HAP-1 (cell line): ENCODE measurements at regions not wholly inside any gene's neighbourhood (a gene's known extent, or its start where the extent isn't known, plus 50 kb on each side); places are given as distances from the start of the nearest gene placed in this dataset.

Experiments
- DNase-seq, 2 experiments: peaks; one replicate each; pipeline ENCODE4 v3.0.0-alpha.2; 2016 to 2020; ENCODE audit warnings: low spot score in 2 of 2
- H3K27me3 ChIP-seq: fragments of 250-450 bp; sonication (Bioruptor Pico); 2 replicates; pipeline ENCODE4 v1.5.1; 2020; ENCODE audit warnings: low read depth, mild to moderate bottlenecking, moderate library complexity
- H3K36me3 ChIP-seq: fragments of 250-450 bp; sonication (Bioruptor Pico); replicated peaks from 2 replicates; pipeline ENCODE4 v1.5.1; 2020; ENCODE audit warnings: mild to moderate bottlenecking
- H3K4me1 ChIP-seq: fragments of 250-450 bp; sonication (Bioruptor Pico); 2 replicates; pipeline ENCODE4 v1.5.1; 2020; ENCODE audit warnings: mild to moderate bottlenecking
- H3K4me3 ChIP-seq: fragments of 250-450 bp; sonication (Bioruptor Pico); 2 replicates; pipeline ENCODE4 v1.5.1; 2020; ENCODE audit warnings: mild to moderate bottlenecking, moderate library complexity
- H3K9me3 ChIP-seq: fragments of 250-450 bp; sonication (Bioruptor Pico); 2 replicates; pipeline ENCODE4 v1.5.1; 2020; ENCODE audit warnings: mild to moderate bottlenecking, moderate library complexity
- in situ Hi-C: fragments of 300-500 bp; cut with MboI; formaldehyde crosslinking; loops from 3 replicates; pipeline ENCODE4 v1.14.3; 2020; ENCODE audit warnings: low sequenced_read_pairs, inconsistent platforms, mixed read lengths

DNA sequence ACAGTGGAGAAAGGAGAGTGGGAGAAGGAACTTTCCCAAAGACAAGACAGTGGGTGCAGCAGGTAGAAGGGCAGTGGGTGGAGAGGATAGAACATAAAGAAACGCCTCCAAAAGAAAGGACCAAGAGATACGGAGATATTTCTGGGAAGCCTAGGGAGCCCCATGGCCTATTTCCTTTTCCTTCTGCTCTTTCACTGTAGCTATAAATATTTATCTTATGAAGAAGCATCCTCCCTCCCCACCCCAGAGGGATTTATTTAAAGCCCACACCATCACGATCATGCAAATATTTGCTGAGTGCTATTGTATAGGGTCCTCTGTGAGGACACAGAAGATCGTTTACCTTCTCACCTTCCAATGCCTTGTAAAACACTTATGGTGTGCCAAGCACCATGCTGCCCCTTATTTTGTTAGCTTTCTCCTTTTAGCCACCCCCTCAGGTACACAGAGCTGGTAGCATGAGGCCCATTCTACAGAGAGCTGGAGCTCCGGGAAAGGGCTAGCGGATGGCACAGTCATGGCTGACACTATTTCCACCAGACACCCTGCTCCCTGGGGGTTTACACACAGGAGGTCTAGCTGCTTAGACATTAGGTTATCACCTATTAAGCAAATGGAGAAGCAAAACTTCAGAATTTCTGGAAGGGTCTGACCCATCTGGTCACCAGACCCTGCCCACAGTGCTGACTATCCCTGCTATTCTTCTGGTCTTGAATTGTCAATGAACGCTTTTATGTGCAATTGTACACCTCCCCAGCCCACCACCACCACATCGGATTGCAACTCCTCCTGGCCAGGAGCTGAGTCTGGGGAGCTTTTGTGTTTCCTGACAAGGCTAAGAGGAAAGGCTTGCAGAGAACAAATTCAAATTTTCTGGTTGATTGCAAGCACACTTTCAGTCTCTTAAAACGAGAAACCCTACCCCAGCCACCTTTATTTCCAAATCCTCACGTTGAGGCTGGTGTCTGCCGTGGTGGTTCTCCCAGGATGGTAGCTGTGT is 91.8 kb upstream of the KLF7 start:
- in situ Hi-C loops: no loop called here
- peaks cover 12% of the 10 kb centered on the region for H3K4me1 ChIP-seq
- H3K36me3 ChIP-seq: no peaks in the 10 kb centered on the region
- H3K9me3 ChIP-seq: no peaks in the 10 kb centered on the region
- DNase-seq: no peak
- H3K27me3 ChIP-seq: no peaks in the 10 kb centered on the region
- no peak overlapping the region for H3K4me3 ChIP-seq

DNA sequence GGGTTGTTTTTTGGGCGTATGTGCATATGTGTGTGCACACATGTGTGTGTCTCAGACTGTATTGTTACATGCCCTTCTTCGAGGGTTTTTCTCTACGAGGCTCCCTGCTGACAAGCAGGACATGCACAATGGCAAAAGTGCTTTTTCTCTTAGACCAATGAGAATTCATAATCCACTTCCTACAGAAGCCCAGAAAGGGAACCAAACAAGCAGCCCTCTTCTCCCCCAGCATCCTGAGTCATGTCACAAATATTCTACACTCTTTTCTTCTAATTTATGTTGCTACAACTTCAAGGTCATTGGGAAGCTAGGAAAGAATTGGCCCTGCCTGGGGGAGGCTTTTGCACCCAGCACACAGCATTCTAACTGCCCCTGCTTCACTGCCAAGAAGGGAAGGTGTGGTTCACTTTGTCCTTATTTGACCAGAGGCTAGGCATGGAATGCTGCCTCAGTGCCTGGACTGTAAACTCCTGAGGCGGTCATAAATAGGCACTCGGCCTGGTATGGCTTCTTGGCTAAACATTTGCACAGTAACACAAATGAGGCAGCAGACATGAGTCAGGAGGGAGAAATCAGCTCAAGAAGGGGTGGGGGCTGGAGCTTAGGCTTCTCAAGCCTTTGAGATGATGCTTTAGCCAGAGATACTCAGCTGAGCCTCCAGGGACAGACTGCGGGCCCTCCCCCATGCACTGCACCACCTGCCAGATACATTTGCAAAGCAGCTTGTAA is 92.7 kb upstream of the KLF7 start:
- H3K27me3 ChIP-seq: no peaks in the 10 kb centered on the region
- no peak overlapping the region for H3K4me3 ChIP-seq
- H3K4me1 ChIP-seq: peaks cover 12% of the 10 kb centered on the region
- no peaks in the 10 kb centered on the region for H3K9me3 ChIP-seq
- peak; percentile 36 to 66 for DNase-seq
- H3K36me3 ChIP-seq: no peaks in the 10 kb centered on the region
- in situ Hi-C loops: no loop called here

DNA sequence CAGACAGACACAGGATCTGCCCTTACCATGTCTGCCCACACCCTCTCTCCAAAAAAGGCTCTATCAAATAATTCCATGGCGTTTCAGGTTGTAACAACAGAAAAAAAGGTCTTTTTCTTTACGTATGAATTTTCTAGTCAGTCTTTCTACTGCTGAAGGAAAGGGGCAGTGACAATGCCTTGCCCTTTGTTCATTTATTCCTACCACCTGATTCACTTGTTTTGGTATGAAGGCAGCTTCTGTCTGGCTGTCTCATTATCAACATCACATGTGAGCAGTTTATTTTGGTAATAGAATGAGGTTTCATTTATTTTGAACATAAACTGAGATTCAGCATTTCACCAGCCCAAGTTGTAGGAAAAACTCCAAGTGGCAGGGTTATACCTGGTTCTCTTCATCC is 94.3 kb upstream of the KLF7 start:
- Histone ChIP-seq H3K27me3 (no peaks in the 10 kb centered on the region), H3K36me3 (no peaks in the 10 kb centered on the region), H3K4me3 (no peak overlapping the region), H3K4me1 (peaks cover 12% of the 10 kb centered on the region), H3K9me3 (no peaks in the 10 kb centered on the region)
- in situ Hi-C loops: no loop called here
- DNase-seq: no peak

DNA sequence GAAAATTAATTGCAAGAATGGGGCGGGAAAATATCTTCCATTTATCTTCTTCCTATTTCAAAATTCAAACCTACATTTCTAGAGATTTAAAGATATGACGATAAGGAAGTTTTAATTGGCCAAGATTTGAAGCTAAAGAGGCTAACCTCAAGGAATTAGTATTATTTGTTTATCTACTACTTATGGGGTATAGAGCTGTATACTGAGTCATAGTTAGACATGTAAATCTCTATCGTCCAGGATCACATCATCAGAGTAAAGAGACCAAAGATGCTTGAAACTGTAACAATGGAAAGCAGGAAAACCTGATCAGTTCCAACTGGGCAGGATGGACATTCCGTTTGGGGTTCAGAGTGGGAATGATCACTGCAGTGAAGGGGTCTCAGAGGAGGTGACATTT is 95.2 kb upstream of the KLF7 start:
- Histone ChIP-seq H3K4me3 (no peak overlapping the region), H3K27me3 (no peaks in the 10 kb centered on the region), H3K36me3 (no peaks in the 10 kb centered on the region), H3K4me1 (peaks cover 12% of the 10 kb centered on the region), H3K9me3 (no peaks in the 10 kb centered on the region)
- DNase-seq: no peak
- in situ Hi-C loops: no loop called here

DNA sequence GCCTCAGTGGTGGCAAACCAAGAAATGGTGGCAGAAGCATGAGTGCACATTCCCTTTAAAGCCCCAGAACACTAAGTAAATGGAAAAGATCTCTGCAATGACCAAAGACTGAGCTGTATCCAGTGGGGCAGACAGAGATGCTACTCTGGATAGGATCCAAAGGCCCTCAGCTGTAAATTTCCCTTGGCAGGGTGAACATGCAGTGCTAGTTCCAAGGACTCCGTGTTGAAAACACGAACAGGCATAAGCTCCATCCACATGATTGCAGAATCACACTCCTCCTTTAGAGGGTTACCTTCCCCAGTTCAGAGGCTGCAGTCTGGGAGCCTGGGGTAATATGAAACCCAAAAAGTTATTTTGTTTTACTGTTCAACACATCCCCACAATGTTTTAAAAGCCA is 98.6 kb upstream of the KLF7 start:
- in situ Hi-C loops: no loop called here
- Histone ChIP-seq H3K4me3 (no peak overlapping the region), H3K36me3 (no peaks in the 10 kb centered on the region), H3K4me1 (no peaks in the 10 kb centered on the region; the same call in 1 of the 2 replicates), H3K27me3 (no peaks in the 10 kb centered on the region), H3K9me3 (no peaks in the 10 kb centered on the region)
- no peak for DNase-seq

DNA sequence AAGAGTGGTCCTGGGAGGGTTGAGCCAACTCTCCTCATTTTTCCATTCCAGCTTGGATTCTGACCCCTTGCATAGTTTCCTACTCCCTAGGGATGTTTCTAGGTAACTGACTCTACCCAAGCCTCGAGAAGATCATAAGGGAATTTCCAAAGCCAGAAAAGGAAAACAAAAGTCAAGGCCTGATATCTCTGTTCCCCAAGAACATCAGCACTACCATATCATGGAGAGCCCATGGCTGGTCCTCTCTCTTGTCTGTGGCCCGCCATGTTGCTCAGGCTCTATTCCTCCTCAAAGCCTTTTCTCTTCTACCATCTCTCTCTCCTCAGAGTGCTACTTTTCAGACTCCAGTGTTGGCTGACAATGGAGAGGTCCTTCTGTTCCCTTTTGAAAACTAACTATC is 99.6 kb upstream of the KLF7 start:
- Histone ChIP-seq H3K36me3 (no peaks in the 10 kb centered on the region), H3K4me3 (no peak overlapping the region), H3K27me3 (no peaks in the 10 kb centered on the region), H3K4me1 (peaks cover 4% of the 10 kb centered on the region), H3K9me3 (no peaks in the 10 kb centered on the region)
- DNase-seq: no peak
- in situ Hi-C loops: no loop called here

DNA sequence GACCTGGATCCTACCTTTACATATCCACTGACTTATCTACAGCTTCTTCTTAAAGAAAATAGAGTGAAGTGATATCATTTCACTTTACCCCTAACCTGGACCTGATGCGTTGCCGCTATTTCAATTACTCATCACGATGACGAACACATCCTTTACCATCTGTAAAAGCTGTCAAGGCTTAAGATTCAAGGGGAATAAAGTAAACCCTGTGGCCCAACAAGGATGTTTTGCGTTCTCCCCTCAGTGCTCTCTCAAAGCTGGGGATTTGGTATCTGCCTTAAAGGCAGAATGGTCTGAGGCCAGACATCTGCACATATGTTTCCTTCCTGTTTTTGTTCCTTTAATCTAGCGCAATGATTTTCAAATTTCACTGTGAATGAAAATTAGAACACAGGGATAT is 100.1 kb upstream of the KLF7 start:
- H3K27me3 ChIP-seq: no peaks in the 10 kb centered on the region
- H3K36me3 ChIP-seq: no peaks in the 10 kb centered on the region
- in situ Hi-C loops: no loop called here
- H3K4me1 ChIP-seq: peaks cover 8% of the 10 kb centered on the region
- DNase-seq: no peak
- no peaks in the 10 kb centered on the region for H3K9me3 ChIP-seq
- H3K4me3 ChIP-seq: no peak overlapping the region

DNA sequence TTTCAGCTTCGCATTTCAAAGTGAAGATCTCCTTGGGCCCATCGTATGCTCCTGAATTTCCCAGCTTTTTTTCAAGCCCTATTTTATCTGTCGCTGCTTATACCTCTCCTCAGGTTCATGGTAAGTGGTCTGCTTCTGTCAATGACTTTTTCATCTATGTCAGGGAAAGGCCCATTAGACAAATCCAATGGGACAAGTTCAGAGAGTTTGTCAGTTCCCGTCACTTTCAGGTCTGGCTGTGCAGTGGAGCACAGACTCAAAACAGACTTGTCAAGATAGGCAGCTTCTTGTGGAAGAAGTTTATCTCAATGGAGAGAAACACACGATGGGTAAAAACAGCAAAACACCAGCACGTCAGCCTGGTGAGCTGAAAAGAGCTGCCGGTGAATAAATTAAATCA is 100.9 kb upstream of the KLF7 start:
- in situ Hi-C loops: no loop called here
- H3K36me3 ChIP-seq: no peaks in the 10 kb centered on the region
- no peaks in the 10 kb centered on the region for H3K9me3 ChIP-seq
- peaks cover 8% of the 10 kb centered on the region for H3K4me1 ChIP-seq
- DNase-seq: no peak
- H3K27me3 ChIP-seq: no peaks in the 10 kb centered on the region
- H3K4me3 ChIP-seq: no peak overlapping the region

DNA sequence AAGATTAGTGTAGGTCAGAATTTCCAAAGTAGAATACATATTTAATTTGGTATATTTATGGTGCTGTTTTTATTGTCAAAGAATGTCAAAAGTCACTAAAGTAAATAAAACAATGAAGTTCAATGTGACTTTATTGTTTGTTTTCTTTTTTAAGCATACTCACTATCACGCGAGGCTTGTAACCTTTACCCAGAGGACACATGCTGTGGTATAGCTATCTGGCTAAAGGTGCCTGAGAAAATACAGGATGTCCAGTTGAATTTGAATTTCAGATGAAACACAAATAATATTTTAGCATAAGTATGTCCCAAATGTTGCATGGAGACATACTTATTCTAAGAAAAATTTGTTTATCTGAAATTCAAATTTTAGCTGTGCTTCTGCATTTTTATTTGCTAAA is 103.3 kb upstream of the KLF7 start:
- H3K9me3 ChIP-seq: no peaks in the 10 kb centered on the region
- no peak for DNase-seq
- no peaks in the 10 kb centered on the region for H3K36me3 ChIP-seq
- no peaks in the 10 kb centered on the region for H3K27me3 ChIP-seq
- H3K4me1 ChIP-seq: peaks cover 8% of the 10 kb centered on the region
- in situ Hi-C loops: no loop called here
- H3K4me3 ChIP-seq: no peak overlapping the region

DNA sequence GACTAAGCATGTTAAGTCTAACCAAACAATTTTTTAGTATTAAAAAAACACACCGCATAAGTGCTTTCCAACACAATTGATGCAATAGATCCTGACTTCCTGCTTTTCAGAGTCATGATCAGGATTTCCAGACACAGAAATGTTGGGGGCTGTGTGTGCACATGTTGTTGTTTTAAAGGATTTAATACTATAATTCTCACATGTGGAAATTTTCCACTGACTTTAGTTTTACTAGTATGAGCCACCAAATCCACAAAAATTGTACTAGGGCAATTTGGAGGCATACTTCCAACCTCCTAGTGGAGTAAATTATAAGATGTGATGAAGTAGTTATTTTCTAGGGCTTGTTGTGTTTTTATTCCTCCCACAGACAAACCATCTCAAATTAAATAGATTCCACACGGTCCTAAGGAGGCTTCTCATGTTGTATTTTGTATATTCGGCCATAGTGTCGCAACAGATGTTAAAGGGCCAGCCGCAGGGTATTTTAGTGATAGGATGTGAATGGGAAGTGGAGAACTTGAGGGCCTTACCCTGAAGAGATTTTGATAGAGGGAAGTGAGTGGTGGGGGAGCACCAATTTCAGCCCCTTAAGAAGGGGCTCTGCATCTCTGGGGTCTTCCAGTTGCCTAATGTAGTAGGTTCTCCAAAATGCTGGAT is 108.9 kb upstream of the KLF7 start:
- in situ Hi-C loops: no loop called here
- no peaks in the 10 kb centered on the region for H3K27me3 ChIP-seq

DNA sequence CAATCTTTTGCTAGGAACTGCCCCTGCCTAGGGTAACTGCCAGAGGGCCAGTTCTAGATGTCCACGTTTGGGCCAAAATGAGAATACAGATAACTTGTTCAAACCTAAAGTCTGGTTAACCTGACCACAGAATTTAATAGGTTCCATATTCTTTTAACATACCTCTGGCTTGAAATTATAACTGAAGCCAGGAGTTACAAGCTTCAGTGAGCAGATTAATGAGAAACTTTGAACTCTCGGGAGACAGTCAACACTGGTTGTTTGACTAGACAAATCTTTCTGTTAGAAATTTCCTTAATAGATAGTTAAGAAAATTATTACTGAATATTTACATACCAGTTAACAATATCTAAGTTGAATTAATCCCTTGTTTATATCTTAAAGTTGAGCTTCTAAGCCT is 110.0 kb upstream of the KLF7 start:
- H3K9me3 ChIP-seq: no peaks in the 10 kb centered on the region; the same call in 1 of the 2 replicates
- DNase-seq: no peak
- peaks cover 6% of the 10 kb centered on the region; the same call in 1 of the 2 replicates for H3K27me3 ChIP-seq
- in situ Hi-C loops: no loop called here
- H3K4me1 ChIP-seq: 0 out of 2 replicates have a peak, but pooled peaks cover 3% of the 10 kb centered on the region
- H3K36me3 ChIP-seq: no peaks in the 10 kb centered on the region
- H3K4me3 ChIP-seq: no peak overlapping the region

More for the DNA sequence above, 108.9 kb upstream of the KLF7 start:
- Histone ChIP-seq H3K9me3 (no peaks in the 10 kb centered on the region; the same call in 1 of the 2 replicates), H3K4me1 (peaks cover 11% of the 10 kb centered on the region), H3K36me3 (no peaks in the 10 kb centered on the region), H3K4me3 (no peak overlapping the region)
- DNase-seq: no peak

DNA sequence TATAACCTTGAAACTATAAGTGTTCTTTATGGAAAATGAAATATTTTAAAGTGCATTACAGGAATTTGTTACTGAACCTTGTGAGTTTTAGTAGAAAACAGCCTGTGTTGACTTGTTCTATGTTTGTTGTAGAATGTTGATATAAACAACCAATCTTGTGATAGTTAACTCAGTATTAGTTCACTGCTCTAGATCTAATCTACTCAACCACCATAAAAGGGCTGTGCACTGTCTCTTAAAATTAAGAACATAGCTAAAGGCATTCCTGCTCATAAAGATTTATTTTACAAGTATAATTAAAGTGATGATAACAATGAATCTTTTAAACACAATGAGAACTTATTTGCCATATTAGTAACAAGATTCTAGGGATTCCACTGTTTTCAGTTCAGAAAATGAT is 110.5 kb upstream of the KLF7 start:
- Histone ChIP-seq H3K4me3 (no peak overlapping the region), H3K4me1 (0 out of 2 replicates have a peak, but pooled peaks cover 3% of the 10 kb centered on the region), H3K9me3 (no peaks in the 10 kb centered on the region; the same call in 1 of the 2 replicates), H3K27me3 (peaks cover 6% of the 10 kb centered on the region; the same call in 1 of the 2 replicates), H3K36me3 (no peaks in the 10 kb centered on the region)
- in situ Hi-C loops: no loop called here
- DNase-seq: no peak

DNA sequence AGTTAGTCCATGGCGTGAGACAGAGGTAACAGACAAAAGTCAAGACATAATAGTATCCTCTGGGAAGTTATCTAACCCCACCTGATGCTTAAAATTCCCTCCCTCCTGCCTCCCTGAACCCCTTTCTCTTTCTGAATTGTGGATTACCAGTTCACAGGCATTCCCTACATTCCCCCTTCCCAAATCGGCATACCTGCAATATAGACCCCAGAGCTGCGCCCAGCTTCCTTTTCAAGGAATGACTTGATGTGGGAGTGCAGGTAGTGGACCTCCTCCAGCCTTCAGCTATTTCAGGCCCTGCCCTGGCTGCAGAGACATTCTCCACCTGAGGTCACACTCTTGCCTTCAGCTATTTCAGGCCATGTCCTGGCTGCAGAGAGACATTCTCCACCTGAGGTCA is 111.1 kb upstream of the KLF7 start:
- Histone ChIP-seq H3K36me3 (no peaks in the 10 kb centered on the region), H3K4me1 (0 out of 2 replicates have a peak, but pooled peaks cover 3% of the 10 kb centered on the region), H3K9me3 (no peaks in the 10 kb centered on the region; the same call in 1 of the 2 replicates), H3K27me3 (peaks cover 6% of the 10 kb centered on the region; the same call in 1 of the 2 replicates), H3K4me3 (no peak overlapping the region)
- in situ Hi-C loops: no loop called here
- DNase-seq: no peak
